ENCODE measurements at regions not wholly inside any gene's neighbourhood (a gene's known extent, or its start where the extent isn't known, plus 50 kb on each side); places are given as distances from the start of the nearest gene placed in this dataset.

DNA sequence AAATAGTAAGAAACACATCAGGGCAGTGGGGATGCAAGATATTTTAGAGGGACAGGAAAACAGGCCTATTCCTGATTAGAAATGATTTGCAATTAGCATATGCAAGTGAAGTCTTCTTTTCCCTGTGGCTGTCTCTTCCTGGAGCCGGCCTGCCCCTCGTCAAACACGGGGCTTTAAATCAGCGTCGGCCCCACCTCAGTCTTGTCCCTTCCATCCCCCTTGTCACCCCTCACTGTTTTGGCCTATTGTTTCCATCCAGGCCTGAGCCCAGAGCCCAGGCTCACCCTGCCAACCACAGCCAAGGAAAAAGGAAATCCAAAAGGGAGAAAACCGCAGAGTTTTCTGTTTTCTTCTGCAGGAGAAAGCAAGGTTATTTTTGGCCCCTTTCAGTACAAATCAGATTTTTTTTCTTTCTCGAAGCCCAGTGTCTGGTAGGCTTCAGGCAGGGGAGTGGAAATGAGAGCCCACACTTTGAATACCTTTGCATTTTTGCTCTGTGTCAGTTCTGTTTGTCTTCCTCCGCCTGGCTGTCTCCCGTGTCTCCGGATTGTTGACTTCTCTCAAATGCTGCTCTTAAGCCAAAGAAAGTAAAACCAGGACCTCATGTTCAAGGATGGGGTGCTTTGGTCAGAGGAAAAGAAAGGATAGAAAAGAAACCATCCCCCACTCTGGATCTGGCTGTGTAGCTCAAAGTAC is 399.9 kb upstream of the CDH11 start:
- no peak for DNase-seq (ENCODE audit: extremely low read depth, low read depth)

DNA sequence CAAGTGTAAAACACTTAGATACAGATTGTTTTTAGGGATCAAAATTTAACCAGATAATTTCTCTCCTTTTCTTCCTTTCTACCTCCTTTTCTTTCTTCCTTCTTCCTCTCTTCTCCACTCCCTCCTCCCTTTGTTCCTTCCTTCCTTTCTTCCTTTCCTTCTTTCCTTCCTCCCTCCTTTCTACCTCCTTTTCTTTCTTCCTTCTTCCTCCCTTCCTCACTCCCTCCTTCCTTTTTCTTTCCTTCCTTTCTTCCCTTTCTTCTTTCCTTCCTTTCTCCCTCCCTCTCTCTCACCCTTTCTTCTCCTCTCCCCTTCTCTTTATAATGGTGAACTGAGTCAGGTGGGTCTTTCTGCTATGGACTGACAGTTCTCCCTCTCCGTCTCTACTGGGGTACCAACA is 397.5 kb upstream of the CDH11 start:
- DNase-seq (ENCODE audit: extremely low read depth, low read depth) = no peak

DNA sequence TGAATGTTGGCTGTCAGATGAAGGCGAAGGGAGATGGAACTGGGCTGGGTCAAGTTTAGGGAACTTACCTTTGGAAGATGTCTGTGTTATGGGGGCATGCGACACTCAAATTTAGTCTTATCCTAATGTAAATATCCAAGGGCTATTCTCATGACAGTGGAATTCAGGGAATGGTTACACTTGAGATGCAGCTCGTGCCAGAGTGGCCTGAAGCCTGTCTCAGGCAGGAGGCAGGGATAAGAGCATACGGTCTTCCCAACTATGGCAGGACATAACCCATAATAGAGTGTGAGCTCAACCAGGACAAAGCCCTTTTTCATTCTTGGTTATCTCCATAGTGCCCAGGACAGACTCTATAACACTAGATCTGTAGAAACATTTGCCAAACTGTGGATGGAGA is 393.3 kb upstream of the CDH11 start:
- DNase-seq (ENCODE audit: extremely low read depth, low read depth) = no peak

DNA sequence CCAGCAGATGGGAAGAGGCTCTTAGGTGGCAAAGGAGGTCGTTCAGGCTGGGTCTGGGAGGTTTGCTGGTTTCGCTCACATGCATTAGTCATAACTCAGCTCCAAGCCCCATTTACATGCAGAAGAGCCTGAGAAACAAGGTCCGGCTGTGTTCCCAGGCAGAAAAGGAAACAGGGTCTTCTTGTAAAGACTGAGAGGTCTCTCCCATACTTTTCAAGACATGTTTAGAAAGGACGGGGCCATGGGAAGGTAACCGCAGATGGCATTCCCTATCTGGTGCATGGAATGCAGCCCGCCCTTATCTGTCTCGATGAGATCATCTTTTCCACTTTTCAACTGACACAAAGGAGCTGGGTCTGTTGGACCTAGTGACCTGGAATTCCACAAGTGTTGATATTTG is 389.0 kb upstream of the CDH11 start:
- DNase-seq (ENCODE audit: extremely low read depth, low read depth) = no peak

GRCh38 chr16:65510241-65510640 is 388.4 kb upstream of the CDH11 start:
- DNase-seq (ENCODE audit: extremely low read depth, low read depth) = no peak

- DNase-seq (ENCODE audit: extremely low read depth, low read depth) = no peak
Observed at GRCh38 chr16:65509172-65509571, 387.3 kb upstream of the CDH11 start.

DNA sequence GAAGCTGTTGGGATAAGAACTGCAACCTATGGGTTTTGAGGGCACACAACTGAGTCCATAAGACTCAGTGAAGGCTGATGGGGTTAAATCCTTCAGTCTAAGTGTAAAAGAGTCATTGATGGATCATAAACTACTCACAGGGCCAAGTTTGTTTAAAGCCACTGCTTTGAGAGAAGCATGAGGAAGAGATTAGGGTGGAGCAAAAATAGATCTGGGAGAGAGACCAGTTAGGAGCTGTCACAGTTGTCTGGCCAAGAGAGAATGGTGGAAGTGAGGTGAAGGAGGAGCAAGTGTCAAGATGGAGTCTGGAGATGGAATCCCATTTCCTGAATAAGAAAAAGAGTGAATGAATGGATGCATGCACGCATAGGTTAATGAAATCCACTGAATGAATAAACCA is 379.1 kb upstream of the CDH11 start:
- no peak for DNase-seq (ENCODE audit: extremely low read depth, low read depth)

GRCh38 chr16:65500007-65500406 is 378.1 kb upstream of the CDH11 start:
- no peak for DNase-seq (ENCODE audit: extremely low read depth, low read depth)

- DNase-seq (ENCODE audit: extremely low read depth, low read depth) = no peak
Observed at GRCh38 chr16:65499566-65499965, 377.7 kb upstream of the CDH11 start.

GRCh38 chr16:65497571-65497970 is 375.7 kb upstream of the CDH11 start:
- no peak for DNase-seq (ENCODE audit: extremely low read depth, low read depth)

GRCh38 chr16:65495106-65495505 is 373.2 kb upstream of the CDH11 start:
- DNase-seq (ENCODE audit: extremely low read depth, low read depth) = no peak

DNA sequence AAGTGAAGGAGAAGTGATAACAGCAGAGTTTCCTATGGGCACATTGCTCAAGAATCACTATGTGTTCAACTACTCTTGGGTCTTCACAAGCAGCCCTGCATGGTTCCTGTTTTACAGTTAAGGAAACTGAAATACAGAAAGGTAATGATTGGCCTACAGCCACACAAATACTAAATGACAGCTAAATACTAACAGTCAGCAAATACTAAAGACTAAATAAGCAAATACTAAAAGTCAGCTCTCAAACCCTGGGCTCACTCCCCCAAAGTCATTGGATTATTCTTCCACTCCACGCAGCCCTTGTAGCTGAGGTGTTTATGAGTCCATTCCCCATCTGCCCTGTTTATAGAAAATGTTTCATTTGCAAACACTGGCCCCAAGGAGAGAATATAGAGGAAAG is 372.7 kb upstream of the CDH11 start:
- DNase-seq (ENCODE audit: extremely low read depth, low read depth) = no peak

- DNase-seq (ENCODE audit: extremely low read depth, low read depth) = no peak
Observed at GRCh38 chr16:65494080-65494479, 372.2 kb upstream of the CDH11 start.

DNA sequence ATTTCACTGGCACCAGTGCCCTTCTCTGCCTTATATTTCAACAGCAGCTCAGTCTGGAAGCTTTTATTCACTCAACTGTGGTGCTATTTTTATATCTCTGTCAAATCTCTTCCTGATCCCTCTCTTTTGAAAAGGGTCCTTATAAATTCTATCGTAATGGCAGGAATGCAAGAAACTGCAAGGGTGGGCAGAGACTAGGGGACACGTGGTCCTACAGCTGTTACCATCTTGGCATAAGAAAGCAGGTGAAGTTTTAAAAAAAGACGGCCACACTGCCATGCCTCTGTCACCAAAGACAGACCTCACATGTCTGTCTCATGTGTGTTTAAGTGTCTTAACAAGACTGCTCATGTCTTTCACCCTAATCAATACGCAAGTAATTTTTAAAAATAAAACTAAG is 368.4 kb upstream of the CDH11 start:
- no peak for DNase-seq (ENCODE audit: extremely low read depth, low read depth)

DNA sequence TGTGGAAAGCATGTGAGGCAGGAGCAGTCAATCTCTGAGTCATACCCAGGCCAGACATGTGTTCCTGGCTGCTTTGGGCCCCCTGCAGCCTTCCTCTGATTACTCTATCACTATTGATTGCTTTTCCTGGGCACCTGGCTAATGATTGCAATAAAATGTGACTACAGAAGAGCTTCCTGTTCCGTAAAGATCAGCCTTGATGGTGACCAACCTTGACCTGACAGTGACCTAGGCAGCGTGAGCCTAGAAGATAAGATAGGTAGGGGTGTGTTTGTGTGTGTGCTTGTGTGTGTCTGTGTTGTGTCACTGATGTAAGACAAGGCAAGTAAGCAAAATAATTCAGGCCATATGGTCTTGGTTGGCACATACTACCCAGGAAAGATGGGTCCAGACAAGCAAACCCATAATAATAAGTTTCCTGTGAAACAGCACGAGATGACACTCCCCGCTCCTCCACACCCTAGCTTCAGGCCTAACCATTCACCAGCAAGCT is 367.7 kb upstream of the CDH11 start:
- no peak for DNase-seq (ENCODE audit: extremely low read depth, low read depth)

- no peak for DNase-seq (ENCODE audit: extremely low read depth, low read depth)
Observed at GRCh38 chr16:65487231-65487630, 365.4 kb upstream of the CDH11 start.

- DNase-seq (ENCODE audit: extremely low read depth, low read depth) = no peak
Observed at GRCh38 chr16:65481956-65482355, 360.1 kb upstream of the CDH11 start.

DNA sequence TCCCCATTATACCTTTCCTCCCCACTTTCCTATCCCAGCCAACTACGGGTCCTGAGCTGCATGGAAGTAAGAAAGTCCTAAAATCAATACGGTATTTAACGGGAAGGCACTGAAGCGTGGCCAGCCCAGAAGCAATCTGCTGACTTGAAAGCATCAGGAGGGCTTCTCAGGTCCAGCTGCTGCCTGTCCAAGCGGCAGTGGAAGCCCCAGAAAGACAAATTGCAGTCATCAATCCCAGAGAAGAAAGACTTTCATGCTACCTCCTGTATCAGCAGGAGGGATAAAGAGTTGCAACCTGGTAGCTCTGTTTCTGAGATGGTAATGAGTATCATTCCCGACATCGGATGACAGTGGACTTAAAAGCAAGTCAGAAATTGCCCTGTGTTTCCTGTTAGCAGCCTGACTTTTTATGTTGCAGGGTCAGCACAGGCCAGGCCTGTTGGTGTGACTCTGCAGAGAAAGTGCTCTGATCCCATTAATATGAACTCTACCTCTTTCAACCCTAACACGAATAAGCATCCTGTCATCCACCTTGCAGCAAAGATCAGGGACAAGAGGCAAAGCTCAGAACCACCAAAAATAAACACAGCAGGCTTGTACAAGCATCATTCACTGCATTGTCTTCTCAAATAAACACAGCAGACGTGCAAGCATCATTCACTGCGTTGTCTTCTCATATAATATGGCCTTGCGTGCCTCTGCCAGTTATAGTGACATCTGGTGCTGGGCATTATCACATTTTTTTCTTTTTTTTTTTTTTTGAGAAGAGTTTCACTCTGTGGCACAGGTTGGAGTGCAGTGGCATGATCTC is 358.6 kb upstream of the CDH11 start:
- DNase-seq (ENCODE audit: extremely low read depth, low read depth) = no peak

GRCh38 chr16:65476448-65476955 is 354.6 kb upstream of the CDH11 start:
- peak; percentile 99 for DNase-seq (ENCODE audit: extremely low read depth, low read depth)

DNA sequence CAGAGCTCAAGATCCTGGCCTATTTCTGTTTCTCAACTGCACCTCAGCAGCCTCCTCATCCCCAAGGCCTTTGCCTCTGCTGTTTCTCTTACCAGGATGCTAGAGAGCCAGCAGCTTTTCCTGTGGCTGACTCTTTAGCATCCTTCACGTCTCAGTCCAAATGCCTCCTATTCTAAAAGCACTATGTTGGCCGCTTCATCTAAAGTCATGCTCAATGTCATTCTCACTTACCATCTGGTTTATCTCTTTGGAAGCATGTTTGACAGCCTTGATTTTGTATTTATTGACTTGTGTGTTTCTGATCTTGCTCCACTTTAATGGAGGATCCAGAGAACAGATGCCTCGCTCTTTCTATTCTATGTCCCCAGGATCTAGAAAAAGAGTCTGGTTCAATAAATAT is 351.8 kb upstream of the CDH11 start:
- no peak for DNase-seq (ENCODE audit: extremely low read depth, low read depth)

GRCh38 chr16:65469116-65469515 is 347.3 kb upstream of the CDH11 start:
- peak; percentile 99 for DNase-seq (ENCODE audit: extremely low read depth, low read depth)

DNA sequence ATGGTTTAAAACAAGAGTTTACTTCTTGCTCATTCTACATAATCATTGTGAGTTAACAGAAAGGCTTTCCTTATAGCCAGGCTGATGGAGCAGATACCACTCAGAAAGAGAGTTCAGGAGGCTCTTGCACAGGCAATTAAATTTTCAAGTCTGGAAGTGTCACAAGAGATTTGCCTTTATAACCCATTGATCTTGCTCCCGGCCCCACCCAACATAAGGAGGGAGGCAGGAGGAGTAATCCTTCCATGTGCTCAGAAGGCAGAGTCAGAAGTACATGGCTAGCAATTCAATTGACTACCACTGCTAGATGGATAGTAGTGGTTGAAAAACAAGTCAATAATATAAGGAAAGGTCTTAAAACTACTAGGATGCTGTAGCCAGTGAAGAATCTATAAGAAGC is 346.3 kb upstream of the CDH11 start:
- DNase-seq (ENCODE audit: extremely low read depth, low read depth) = peak; percentile 91

Data from NCI-H460 (cell line).